WTC11 (cell line): ENCODE measurements at regions not wholly inside any gene's neighbourhood (a gene's known extent, or its start where the extent isn't known, plus 50 kb on each side); places are given as distances from the start of the nearest gene placed in this dataset.

Source experiments
- ATAC-seq: fragments of 200-7000 bp; cut with Tn5 transposase; 2 replicates; pipeline ENCODE4 v1.10.0; 2021; ENCODE audit warnings: mild to moderate bottlenecking, moderate library complexity
- CTCF ChIA-PET: fragments of 300-600 bp; sonication (Branson Sonifier 250); formaldehyde crosslinking; loops from one replicate; lab custom pipeline; 2021; ENCODE audit warnings: antibody characterized with exemption; lab: Charles Lee
- POLR2A ChIA-PET: fragments of 350-600 bp; sonication (Branson Sonifier 250); formaldehyde crosslinking; loops from one replicate; lab custom pipeline; 2021; ENCODE audit warnings: antibody characterized with exemption; lab: Charles Lee
- DNase-seq: peaks from one replicate; pipeline ENCODE4 v3.0.0; 2021; ENCODE audit warnings: low spot score
- H3K27ac Mint-ChIP-seq: 2 replicates; pipeline ENCODE4 v1.8.0; 2021; ENCODE audit warnings: mixed read lengths
- H3K27me3 Mint-ChIP-seq: 2 replicates; pipeline ENCODE4 v1.8.0; 2021; ENCODE audit warnings: low read depth, mild to moderate bottlenecking, moderate library complexity, mixed read lengths
- H3K36me3 Mint-ChIP-seq: 2 replicates; pipeline ENCODE4 v1.8.0; 2021; ENCODE audit warnings: mixed read lengths
- H3K4me1 Mint-ChIP-seq: 2 replicates; pipeline ENCODE4 v1.8.0; 2022; ENCODE audit warnings: mixed read lengths
- H3K4me3 Mint-ChIP-seq: 2 replicates; pipeline ENCODE4 v1.8.0; 2021; ENCODE audit warnings: mild to moderate bottlenecking, moderate library complexity, mixed read lengths
- H3K9me3 Mint-ChIP-seq: 2 replicates; pipeline ENCODE4 v1.8.0; 2021; ENCODE audit warnings: mixed read lengths
- ATF3 ChIP-seq: sonication (generic); formaldehyde crosslinking; conservative IDR thresholded peaks from 2 replicates; pipeline ENCODE4 v1.8.1; 2022; ENCODE audit warnings: mild to moderate bottlenecking, missing genetic modification reagents
- CREM ChIP-seq: sonication (generic); formaldehyde crosslinking; IDR thresholded peaks from 2 replicates; pipeline ENCODE4 v1.8.1; 2022; ENCODE audit warnings: mild to moderate bottlenecking, missing genetic modification reagents, moderate library complexity
- ELF4 ChIP-seq: sonication (generic); formaldehyde crosslinking; IDR thresholded peaks from 2 replicates; pipeline ENCODE4 v1.8.1; 2022; ENCODE audit warnings: low read depth, mild to moderate bottlenecking, moderate library complexity, missing genetic modification reagents
- ERG ChIP-seq: fragments of 250-450 bp; sonication (Bioruptor Pico); IDR thresholded peaks from 2 replicates; pipeline ENCODE4 v1.8.0; 2021; ENCODE audit warnings: mild to moderate bottlenecking
- GTF2I ChIP-seq: fragments of 250-450 bp; sonication (Bioruptor Pico); conservative IDR thresholded peaks from 2 replicates; pipeline ENCODE4 v1.4.0; 2021; ENCODE audit warnings: mild to moderate bottlenecking
- IRF2 ChIP-seq: sonication (generic); formaldehyde crosslinking; IDR thresholded peaks from 2 replicates; pipeline ENCODE4 v1.8.0; 2022; ENCODE audit warnings: low read depth, missing genetic modification reagents, borderline replicate concordance
- NFE2L1 ChIP-seq: sonication (generic); formaldehyde crosslinking; IDR thresholded peaks from 2 replicates; pipeline ENCODE4 v1.8.1; 2023; ENCODE audit warnings: missing genetic modification reagents
- NR1H2 ChIP-seq: sonication (generic); formaldehyde crosslinking; IDR thresholded peaks from 2 replicates; pipeline ENCODE4 v1.9.0; 2021; ENCODE audit warnings: mild to moderate bottlenecking, moderate library complexity, missing genetic modification reagents
- PRRX2 ChIP-seq: fragments of 250-450 bp; sonication (Bioruptor Pico); IDR thresholded peaks from 2 replicates; pipeline ENCODE4 v1.8.0; 2021; ENCODE audit warnings: mild to moderate bottlenecking
- RORB ChIP-seq: fragments of 250-450 bp; sonication (Bioruptor Pico); IDR thresholded peaks from 2 replicates; pipeline ENCODE4 v1.9.0; 2021; ENCODE audit warnings: mild to moderate bottlenecking
- TCF7 ChIP-seq: sonication (generic); formaldehyde crosslinking; IDR thresholded peaks from 2 replicates; pipeline ENCODE4 v1.8.0; 2022; ENCODE audit warnings: mild to moderate bottlenecking, low read depth, missing genetic modification reagents, moderate library complexity
- TP53 ChIP-seq: sonication (generic); formaldehyde crosslinking; IDR thresholded peaks from 2 replicates; pipeline ENCODE4 v1.8.1; 2023; ENCODE audit warnings: mild to moderate bottlenecking, missing genetic modification reagents
- ZNF121 ChIP-seq: sonication (generic); formaldehyde crosslinking; IDR thresholded peaks from 2 replicates; pipeline ENCODE4 v1.8.0; 2023; ENCODE audit warnings: missing genetic modification reagents
- ZNF281 ChIP-seq: sonication (generic); formaldehyde crosslinking; IDR thresholded peaks from 2 replicates; pipeline ENCODE4 v1.8.0; 2023; ENCODE audit warnings: mild to moderate bottlenecking, missing genetic modification reagents
- TF ChIP-seq, protein P1 (sequence below): sonication (generic); formaldehyde crosslinking; IDR thresholded peaks from 2 replicates; pipeline ENCODE4 v1.8.1; 2022; ENCODE audit warnings: missing genetic modification reagents, borderline replicate concordance
- TF ChIP-seq, protein P2 (sequence below): sonication (generic); formaldehyde crosslinking; IDR thresholded peaks from 2 replicates; pipeline ENCODE4 v1.8.1; 2023; ENCODE audit warnings: mild to moderate bottlenecking, missing genetic modification reagents, moderate library complexity
- TF ChIP-seq, protein P3 (sequence below): sonication (generic); formaldehyde crosslinking; IDR thresholded peaks from 2 replicates; pipeline ENCODE4 v1.8.1; 2023; ENCODE audit warnings: mild to moderate bottlenecking, missing genetic modification reagents

- no peak for TF ChIP-seq ZNF281 (CRISPR knock-in tag)
- TF ChIP-seq, protein P1, sequence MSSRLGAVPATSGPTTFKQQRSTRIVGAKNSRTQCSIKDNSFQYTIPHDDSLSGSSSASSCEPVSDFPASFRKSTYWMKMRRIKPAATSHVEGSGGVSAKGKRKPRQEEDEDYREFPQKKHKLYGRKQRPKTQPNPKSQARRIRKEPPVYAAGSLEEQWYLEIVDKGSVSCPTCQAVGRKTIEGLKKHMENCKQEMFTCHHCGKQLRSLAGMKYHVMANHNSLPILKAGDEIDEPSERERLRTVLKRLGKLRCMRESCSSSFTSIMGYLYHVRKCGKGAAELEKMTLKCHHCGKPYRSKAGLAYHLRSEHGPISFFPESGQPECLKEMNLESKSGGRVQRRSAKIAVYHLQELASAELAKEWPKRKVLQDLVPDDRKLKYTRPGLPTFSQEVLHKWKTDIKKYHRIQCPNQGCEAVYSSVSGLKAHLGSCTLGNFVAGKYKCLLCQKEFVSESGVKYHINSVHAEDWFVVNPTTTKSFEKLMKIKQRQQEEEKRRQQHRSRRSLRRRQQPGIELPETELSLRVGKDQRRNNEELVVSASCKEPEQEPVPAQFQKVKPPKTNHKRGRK (CRISPR knock-in tag) = no peak
Observed at GRCh38 chr17:55580596-55581133, 69.4 kb upstream of the SMIM36 start (continued).

- no peaks in the 10 kb centered on the region for H3K27me3 Mint-ChIP-seq
- no peak for TF ChIP-seq ATF3
- no peak for TF ChIP-seq PRRX2 (CRISPR knock-in tag)
- no peak for TF ChIP-seq IRF2 (CRISPR knock-in tag)
- TF ChIP-seq GTF2I = no peak
- TF ChIP-seq ELF4 (CRISPR knock-in tag) = no peak
- no peak for TF ChIP-seq TCF7 (CRISPR knock-in tag)
- POLR2A ChIA-PET = no interaction called here
- DNase-seq = no peak
- H3K4me3 Mint-ChIP-seq = no peak overlapping the region
- CTCF ChIA-PET = interaction anchor here (0.7 to 1.1 kb wide), 2 partner anchors 69 to 91 kb away, joined by 3 read pairs; no protein-coding TSS in a partner anchor
- H3K4me1 Mint-ChIP-seq = no peaks in the 10 kb centered on the region
- H3K9me3 Mint-ChIP-seq = no peaks in the 10 kb centered on the region
- H3K36me3 Mint-ChIP-seq = no peaks in the 10 kb centered on the region
- ATAC-seq = peak; percentile 62
- H3K27ac Mint-ChIP-seq = no peak overlapping the region
Observed at GRCh38 chr17:55577687-55578086, 66.4 kb upstream of the SMIM36 start.

DNA sequence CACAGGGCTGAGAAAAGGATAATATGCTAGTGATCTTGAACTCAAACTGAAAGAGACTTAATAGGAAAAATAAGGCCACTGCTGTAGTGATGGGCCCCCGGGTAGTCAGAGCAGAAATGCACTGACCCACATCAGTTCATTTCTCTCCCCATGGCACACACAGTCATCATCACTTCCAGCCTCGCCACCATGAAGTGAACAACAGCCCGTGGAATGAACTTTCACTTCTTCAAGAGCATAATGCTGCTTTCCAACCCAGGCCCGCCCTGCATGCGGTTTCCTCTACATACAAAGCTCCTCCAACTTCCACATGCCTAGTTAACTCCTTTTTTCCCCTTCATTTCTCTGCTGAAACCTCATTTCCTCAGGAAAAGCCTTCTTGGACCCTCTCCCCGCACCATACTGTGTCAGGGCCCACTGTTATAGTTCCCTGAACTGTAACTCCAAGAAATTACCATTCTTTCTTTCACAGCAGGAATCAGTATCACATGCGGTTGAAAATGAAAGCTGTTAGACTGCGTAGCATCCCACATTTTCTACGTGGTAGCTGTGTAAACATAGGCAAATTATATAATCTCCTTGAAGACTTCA, 65.8 kb upstream of the SMIM36 start:
- Mint-ChIP-seq H3K36me3 (no peaks in the 10 kb centered on the region), H3K27ac (no peak overlapping the region), H3K27me3 (no peaks in the 10 kb centered on the region), H3K4me1 (no peaks in the 10 kb centered on the region), H3K4me3 (no peak overlapping the region), H3K9me3 (no peaks in the 10 kb centered on the region)
- ATAC-seq (no peak), DNase-seq (no peak)
- ChIA-PET POLR2A (no interaction called here), CTCF (interaction anchor here (0.7 to 1.1 kb wide), 2 partner anchors 70 to 92 kb away, joined by 3 read pairs; no protein-coding TSS in a partner anchor)
- TF ChIP-seq TP53 (CRISPR knock-in tag) (no peak), NFE2L1 (no peak), NR1H2 (no peak), ERG (CRISPR knock-in tag) (no peak), ZNF121 (no peak), CREM (CRISPR knock-in tag) (no peak), PRRX2 (CRISPR knock-in tag) (no peak), GTF2I (no peak), RORB (CRISPR knock-in tag) (no peak)
- TF ChIP-seq, protein P2, sequence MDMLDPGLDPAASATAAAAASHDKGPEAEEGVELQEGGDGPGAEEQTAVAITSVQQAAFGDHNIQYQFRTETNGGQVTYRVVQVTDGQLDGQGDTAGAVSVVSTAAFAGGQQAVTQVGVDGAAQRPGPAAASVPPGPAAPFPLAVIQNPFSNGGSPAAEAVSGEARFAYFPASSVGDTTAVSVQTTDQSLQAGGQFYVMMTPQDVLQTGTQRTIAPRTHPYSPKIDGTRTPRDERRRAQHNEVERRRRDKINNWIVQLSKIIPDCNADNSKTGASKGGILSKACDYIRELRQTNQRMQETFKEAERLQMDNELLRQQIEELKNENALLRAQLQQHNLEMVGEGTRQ (CRISPR knock-in tag) = no peak
- TF ChIP-seq, protein P1 (CRISPR knock-in tag) = no peak
- TF ChIP-seq, protein P3, sequence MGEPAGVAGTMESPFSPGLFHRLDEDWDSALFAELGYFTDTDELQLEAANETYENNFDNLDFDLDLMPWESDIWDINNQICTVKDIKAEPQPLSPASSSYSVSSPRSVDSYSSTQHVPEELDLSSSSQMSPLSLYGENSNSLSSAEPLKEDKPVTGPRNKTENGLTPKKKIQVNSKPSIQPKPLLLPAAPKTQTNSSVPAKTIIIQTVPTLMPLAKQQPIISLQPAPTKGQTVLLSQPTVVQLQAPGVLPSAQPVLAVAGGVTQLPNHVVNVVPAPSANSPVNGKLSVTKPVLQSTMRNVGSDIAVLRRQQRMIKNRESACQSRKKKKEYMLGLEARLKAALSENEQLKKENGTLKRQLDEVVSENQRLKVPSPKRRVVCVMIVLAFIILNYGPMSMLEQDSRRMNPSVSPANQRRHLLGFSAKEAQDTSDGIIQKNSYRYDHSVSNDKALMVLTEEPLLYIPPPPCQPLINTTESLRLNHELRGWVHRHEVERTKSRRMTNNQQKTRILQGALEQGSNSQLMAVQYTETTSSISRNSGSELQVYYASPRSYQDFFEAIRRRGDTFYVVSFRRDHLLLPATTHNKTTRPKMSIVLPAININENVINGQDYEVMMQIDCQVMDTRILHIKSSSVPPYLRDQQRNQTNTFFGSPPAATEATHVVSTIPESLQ = no peak
